Choroid plexus epithelial cell (primary cell): ENCODE measurements at regions not wholly inside any gene's neighbourhood (a gene's known extent, or its start where the extent isn't known, plus 50 kb on each side); places are given as distances from the start of the nearest gene placed in this dataset.

ENCODE experiments used
- DNase-seq: peaks from one replicate; pipeline ENCODE4 v3.0.0-alpha.2; 2010; ENCODE audit warnings: low read depth
- H3K4me3 ChIP-seq: 2 replicates; pipeline ENCODE4 v1.5.1; 2011; ENCODE audit warnings: low read depth, mild to moderate bottlenecking, control low read depth, low read length, moderate library complexity
- CTCF ChIP-seq: conservative IDR thresholded peaks from 2 replicates; pipeline ENCODE4 v1.5.1; 2011; ENCODE audit warnings: low read depth, mild to moderate bottlenecking, control low read depth, inconsistent platforms, low read length, moderate library complexity

DNA sequence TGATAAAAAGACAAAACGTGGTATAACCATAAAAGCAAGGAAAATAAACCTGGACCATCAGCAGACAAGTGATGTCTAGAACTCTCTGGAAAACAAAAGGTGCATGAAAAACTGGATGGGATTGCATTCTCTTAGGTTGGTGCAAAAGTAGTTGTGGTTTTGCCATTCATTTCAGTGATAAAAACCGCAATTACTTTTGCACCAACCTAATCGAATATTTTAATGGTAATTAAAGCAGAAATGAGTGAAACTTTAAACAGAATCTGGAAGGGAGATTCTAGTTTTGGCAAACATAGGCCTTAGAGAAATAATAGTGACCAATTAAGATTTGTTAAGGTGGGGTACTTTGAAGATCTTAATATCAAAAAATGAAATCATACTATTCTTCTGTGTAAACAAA, 800.8 kb upstream of the GYPC start:
- no peak overlapping the region for H3K4me3 ChIP-seq
- TF ChIP-seq CTCF = no peak
- no peak for DNase-seq

GRCh38 chr2:125857971-125858794, 797.8 kb upstream of the GYPC start:
- DNase-seq = no peak

GRCh38 chr2:125861461-125861860, 794.5 kb upstream of the GYPC start:
- TF ChIP-seq CTCF = no peak
- no peak for DNase-seq
- no peak overlapping the region for H3K4me3 ChIP-seq

More at GRCh38 chr2:125857971-125858794, 797.8 kb upstream of the GYPC start:
- H3K4me3 ChIP-seq = no peak overlapping the region
- no peak for TF ChIP-seq CTCF

DNA sequence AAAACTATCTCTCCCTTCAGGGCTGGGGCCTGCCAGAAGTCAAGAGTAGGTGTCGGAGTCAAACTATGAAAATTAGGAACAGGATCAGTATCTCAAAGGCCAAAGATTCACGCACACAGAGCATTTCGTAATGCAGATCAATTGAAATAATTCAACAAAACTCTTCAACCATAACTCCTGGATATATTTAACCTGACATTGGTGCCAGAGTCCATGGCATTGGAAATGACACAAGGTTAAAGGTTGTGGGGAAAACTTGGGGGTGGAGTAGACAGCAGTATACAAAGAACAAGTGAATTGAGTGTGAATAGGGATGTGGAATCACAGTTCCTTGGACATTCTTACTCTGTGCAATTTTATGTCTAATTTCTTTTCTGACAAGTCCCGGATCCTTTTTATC, 788.0 kb upstream of the GYPC start:
- no peak overlapping the region for H3K4me3 ChIP-seq
- no peak for DNase-seq
- TF ChIP-seq CTCF = no peak

DNA sequence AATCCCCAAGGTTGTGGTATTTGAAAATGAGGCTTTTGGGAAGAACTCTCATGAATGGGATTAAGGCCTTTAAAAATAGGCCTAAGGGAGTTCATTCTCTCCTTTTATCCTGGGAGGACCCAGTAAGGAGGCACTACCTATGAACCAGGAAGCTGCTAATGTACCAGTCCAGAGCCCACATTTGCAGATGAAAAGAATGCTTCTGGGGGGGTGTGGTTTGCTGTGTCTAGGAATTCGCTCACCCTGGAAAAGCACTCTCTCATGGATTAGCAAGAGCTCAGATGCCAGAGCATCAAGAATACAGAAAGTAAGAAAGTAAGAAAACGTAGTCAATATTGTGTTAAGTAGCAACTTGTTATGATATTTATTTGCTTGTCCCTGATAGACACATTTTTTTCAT, 785.7 kb upstream of the GYPC start:
- DNase-seq = no peak
- no peak for TF ChIP-seq CTCF
- H3K4me3 ChIP-seq = no peak overlapping the region

- DNase-seq = no peak
- TF ChIP-seq CTCF = no peak
- no peak overlapping the region for H3K4me3 ChIP-seq
Observed at GRCh38 chr2:125870746-125871145, 785.2 kb upstream of the GYPC start.

DNA sequence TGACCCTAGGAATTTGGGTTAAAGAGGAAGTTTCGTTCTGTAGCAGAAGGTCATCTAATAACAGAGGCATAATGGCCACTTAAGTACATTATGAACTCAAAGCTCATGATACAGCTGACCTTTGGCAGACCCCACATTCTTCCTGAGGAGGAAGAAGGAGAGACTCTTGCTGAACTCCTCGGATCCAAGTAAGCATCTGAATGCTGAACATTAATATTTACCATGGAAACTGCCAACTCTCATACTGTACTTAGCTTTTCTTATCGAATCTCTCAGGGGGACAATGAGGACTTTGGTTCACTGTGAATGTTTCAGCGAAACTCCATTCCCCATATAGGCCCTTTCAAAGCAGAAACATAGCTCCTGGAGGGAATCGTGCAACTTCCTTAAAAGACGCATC, 781.4 kb upstream of the GYPC start:
- no peak for DNase-seq
- no peak overlapping the region for H3K4me3 ChIP-seq
- TF ChIP-seq CTCF = no peak
